H7 (cell line): ENCODE measurements at regions not wholly inside any gene's neighbourhood (a gene's known extent, or its start where the extent isn't known, plus 50 kb on each side); places are given as distances from the start of the nearest gene placed in this dataset.

Experiments
- DNase-seq: peaks from one replicate; pipeline ENCODE4 v3.0.0; 2012
- H3K27me3 ChIP-seq: 2 replicates; pipeline ENCODE4 v1.6.0; 2011; ENCODE audit warnings: mild to moderate bottlenecking, low read length; ENCODE audit not compliant: control insufficient read depth, insufficient read depth
- H3K36me3 ChIP-seq: replicated peaks from 2 replicates; pipeline ENCODE4 v1.5.1; 2011; ENCODE audit warnings: low read length; ENCODE audit not compliant: control insufficient read depth, insufficient read depth
- H3K4me3 ChIP-seq: 2 replicates; pipeline ENCODE4 v1.5.1; 2011; ENCODE audit warnings: low read depth, mild to moderate bottlenecking, control low read depth, low read length, moderate library complexity; ENCODE audit not compliant: insufficient read depth

GRCh38 chr3:132784502-132785025, 62.4 kb upstream of the NPHP3 start:
- no peak for DNase-seq
- no peaks in the 10 kb centered on the region for H3K27me3 ChIP-seq
- no peak overlapping the region for H3K4me3 ChIP-seq
- H3K36me3 ChIP-seq = no peaks in the 10 kb centered on the region

- peak; percentile 13 for DNase-seq
- Histone ChIP-seq H3K27me3 (no peaks in the 10 kb centered on the region), H3K4me3 (no peak overlapping the region), H3K36me3 (no peaks in the 10 kb centered on the region)
Observed at GRCh38 chr3:132783152-132783551, 60.9 kb upstream of the NPHP3 start.

- no peaks in the 10 kb centered on the region for H3K36me3 ChIP-seq
- no peak overlapping the region for H3K4me3 ChIP-seq
- no peak for DNase-seq
- H3K27me3 ChIP-seq = no peaks in the 10 kb centered on the region
Observed at GRCh38 chr3:132781922-132782321, 59.7 kb upstream of the NPHP3 start.

GRCh38 chr3:132777171-132777570, 55.0 kb upstream of the NPHP3 start:
- no peak for DNase-seq
- no peaks in the 10 kb centered on the region for H3K27me3 ChIP-seq
- H3K4me3 ChIP-seq = no peak overlapping the region
- H3K36me3 ChIP-seq = no peaks in the 10 kb centered on the region

GRCh38 chr3:132773071-132773619, 50.9 kb upstream of the NPHP3 start:
- H3K27me3 ChIP-seq = no peaks in the 10 kb centered on the region
- H3K36me3 ChIP-seq = no peaks in the 10 kb centered on the region
- DNase-seq = no peak
- H3K4me3 ChIP-seq = no peak overlapping the region

- no peaks in the 10 kb centered on the region for H3K36me3 ChIP-seq
- H3K27me3 ChIP-seq = no peaks in the 10 kb centered on the region
- DNase-seq = no peak
- no peak overlapping the region for H3K4me3 ChIP-seq
Observed at GRCh38 chr3:132772252-132772651, 50.0 kb upstream of the NPHP3 start.
